SK-N-MC (cell line): ENCODE measurements at regions not wholly inside any gene's neighbourhood (a gene's known extent, or its start where the extent isn't known, plus 50 kb on each side); places are given as distances from the start of the nearest gene placed in this dataset.

Source experiments
- EZH2 ChIP-seq: fragments of 200-600 bp; sonication (generic); IDR thresholded peaks from one replicate; pipeline ENCODE4 v1.6.1; 2017; ENCODE audit warnings: antibody characterized with exemption
- FOXP2 ChIP-seq: optimal IDR thresholded peaks from 2 replicates; pipeline ENCODE3; 2011; ENCODE audit warnings: mild to moderate bottlenecking, moderate library complexity; ENCODE audit not compliant: insufficient read depth; ENCODE audit errors: extremely low read length, control extremely low read depth
- POLR2AphosphoS5 ChIP-seq: IDR thresholded peaks from 2 replicates; pipeline ENCODE4 v1.6.1; 2012; ENCODE audit warnings: mild to moderate bottlenecking, low read depth, low read length, borderline replicate concordance

- TF ChIP-seq POLR2AphosphoS5 (no peak), EZH2 (no peak), FOXP2 (no peak)
Observed at GRCh38 chr12:118694128-118694775, 287.1 kb upstream of the SRRM4 start.
